Myocyte (in vitro differentiated cells): ENCODE measurements at regions not wholly inside any gene's neighbourhood (a gene's known extent, or its start where the extent isn't known, plus 50 kb on each side); places are given as distances from the start of the nearest gene placed in this dataset.
"Not testable (repeated sequence)": the region's sequence is repeated elsewhere in the genome, so short reads cannot be mapped to it uniquely, and the experiment has no call there.

ENCODE experiments used
- DNase-seq: peaks from one replicate; pipeline ENCODE4 v3.0.0-alpha.2; 2012; ENCODE audit warnings: low read depth

DNA sequence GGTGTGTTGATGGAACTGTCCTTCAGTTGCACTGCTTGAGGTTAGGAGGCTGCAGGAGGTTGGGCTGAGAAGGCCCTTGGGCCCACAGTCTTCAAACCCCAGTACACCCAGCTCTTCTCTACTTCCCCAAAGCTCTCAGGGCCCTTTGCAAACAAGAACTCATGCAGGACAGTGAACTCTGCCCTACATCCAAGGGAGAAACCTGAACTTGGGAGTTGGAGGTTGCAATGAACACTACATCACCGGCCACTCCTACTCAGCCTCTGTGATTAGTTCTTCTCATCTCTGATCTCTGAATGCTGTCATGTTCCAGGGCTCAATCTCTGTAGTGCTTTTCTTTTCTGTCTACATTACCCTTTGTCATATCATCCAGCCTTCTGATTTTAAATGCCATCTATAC, 148.5 kb upstream of the PDE7B start:
- no peak for DNase-seq

DNA sequence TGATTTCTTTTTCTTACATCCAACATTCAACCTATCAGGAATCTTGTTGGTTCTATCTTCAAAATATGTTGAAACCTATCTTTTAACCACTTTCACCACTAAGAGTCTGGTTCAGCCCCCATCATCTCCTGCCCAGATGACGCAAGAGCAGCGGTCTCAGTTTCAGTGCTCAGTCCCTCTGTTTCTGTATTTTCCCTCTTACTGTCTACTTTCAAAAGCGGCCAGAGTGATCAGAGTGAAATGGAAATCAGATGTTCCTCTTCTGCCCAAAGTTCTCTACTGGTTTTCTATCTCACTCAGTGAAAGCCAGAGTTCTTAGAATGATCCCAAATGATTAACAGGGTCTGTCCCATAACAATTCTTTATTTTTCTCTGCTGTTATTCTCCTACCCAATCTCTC, 147.9 kb upstream of the PDE7B start:
- DNase-seq: no peak

DNA sequence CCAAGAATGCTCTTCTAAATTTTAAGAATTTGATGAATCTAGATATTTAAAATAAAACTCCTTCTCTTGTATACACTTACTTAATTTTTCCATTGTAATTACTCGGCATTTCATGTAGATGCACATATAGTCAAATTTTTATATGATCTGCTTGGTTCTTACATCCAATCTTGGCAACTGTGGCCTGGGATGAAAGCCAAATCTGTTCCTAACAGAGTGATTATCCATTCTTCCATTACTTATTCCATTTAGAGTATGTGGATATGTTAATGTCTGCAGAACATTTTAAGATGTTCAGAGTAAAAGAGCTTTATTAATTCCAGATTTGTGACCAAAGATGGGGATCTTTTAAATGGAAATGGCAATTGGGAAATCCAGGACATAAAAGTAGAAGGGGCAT, 144.1 kb upstream of the PDE7B start:
- no peak for DNase-seq

GRCh38 chr6:135710042-135710441, 141.5 kb upstream of the PDE7B start:
- DNase-seq: no peak

- no peak for DNase-seq
Observed at GRCh38 chr6:135722190-135722589, 129.3 kb upstream of the PDE7B start.

GRCh38 chr6:135722679-135723078, 128.8 kb upstream of the PDE7B start:
- peak; percentile 36 for DNase-seq

DNA sequence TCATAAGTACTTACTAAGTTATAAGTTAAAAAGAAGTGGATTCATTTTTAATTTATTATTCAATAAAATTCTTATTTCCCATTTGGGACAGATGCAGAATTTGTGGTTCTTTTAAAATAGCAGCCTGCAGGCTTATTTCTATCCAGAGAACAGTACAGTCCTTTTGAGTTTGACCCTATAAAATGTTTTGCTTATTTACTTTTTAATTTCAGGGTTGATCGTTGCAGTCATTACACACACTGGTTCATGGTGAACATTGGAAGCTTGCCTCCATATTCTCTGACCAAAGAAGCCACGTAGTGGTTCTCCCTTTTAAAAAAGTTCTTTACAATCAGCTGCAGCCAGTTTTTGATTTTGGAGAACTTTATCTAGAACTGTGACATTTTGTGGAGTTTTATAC, 122.9 kb upstream of the PDE7B start:
- DNase-seq: no peak

GRCh38 chr6:135731116-135731515, 120.4 kb upstream of the PDE7B start:
- DNase-seq: no peak

- DNase-seq: not testable (repeated sequence)
Observed at GRCh38 chr6:135736351-135736750, 115.2 kb upstream of the PDE7B start.

GRCh38 chr6:135738636-135739035, 112.9 kb upstream of the PDE7B start:
- DNase-seq: no peak

DNA sequence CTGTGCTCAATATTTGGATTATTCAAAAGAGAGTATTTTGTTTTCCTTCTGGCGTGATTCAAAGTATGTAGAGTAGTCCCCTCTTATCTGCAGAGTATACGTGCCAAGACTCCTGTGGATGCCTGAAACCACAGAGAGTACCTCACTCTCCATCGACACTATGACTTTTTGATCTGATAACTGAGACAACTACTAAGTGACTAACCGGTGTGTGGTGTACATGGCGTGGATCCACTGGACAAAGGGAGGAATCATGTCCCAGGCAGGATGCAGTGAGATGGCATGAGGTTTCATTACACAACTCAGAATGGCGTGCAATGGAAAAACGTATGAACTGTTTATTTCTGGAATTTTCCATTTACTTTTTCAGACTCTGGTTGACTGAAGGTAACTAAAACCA, 112.2 kb upstream of the PDE7B start:
- DNase-seq: peak; percentile 5

- no peak for DNase-seq
Observed at GRCh38 chr6:135740580-135740979, 110.9 kb upstream of the PDE7B start.

GRCh38 chr6:135743476-135743875, 108.0 kb upstream of the PDE7B start:
- peak; percentile 7 for DNase-seq

GRCh38 chr6:135748189-135748588, 103.3 kb upstream of the PDE7B start:
- no peak for DNase-seq

- DNase-seq: peak; percentile 24
Observed at GRCh38 chr6:135750081-135750480, 101.4 kb upstream of the PDE7B start.

DNA sequence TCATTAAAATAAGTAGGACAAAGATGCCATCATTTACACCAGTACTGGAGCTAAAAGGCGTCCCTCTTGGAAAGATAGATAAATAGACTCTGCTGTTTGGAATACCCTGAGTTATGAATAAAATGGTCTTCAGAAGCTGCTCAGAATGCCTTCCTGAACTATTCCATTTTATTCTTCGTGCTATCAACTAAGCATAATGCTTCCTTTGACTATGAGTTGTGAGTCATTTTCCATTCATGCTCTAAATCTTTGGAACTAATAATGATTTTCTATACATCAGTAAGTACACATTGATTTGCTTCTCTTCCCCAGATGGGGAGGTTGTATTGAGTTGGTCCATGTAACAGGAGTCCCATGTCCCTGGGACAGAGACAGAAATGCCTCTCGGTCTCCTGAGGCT, 98.3 kb upstream of the PDE7B start:
- DNase-seq: no peak

GRCh38 chr6:135759831-135760230, 91.7 kb upstream of the PDE7B start:
- DNase-seq: peak; percentile 48

DNA sequence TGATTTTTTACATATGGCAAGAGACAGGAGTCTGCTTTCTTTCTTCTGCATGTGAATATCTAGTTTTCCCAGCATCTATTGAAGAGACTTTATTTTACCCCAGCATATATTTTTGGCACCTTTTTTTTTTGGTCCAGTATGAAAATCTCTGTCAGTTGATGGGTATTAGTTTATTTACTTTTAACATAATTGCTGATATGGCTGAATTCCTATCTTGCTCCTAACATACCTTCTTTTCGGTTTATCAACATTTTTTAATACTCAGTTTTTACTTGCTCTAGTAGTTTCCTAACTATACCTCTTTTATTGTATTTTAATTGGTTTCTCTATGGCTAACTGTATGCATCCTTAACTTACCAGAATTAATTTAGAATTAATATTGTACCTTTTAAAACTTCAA, 77.5 kb upstream of the PDE7B start:
- DNase-seq: no peak

DNA sequence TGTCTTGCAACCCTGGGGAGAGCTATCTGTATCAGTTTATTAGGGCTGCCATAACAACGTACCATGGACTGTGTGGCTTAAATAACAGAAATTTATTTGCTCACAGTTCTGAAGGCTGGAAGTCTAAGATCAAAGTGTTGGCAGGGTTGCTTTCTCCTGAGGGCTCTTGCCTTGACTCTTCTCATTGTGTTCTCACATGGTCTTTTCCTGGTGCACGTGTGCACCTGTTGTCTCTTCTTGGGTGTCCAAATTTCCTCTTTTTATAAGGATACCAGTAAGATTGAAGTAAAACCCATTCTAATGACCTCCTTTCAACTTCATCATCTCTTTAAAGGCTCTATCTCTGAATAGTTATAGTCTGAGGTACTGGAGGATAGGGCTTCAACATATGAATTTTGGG, 72.3 kb upstream of the PDE7B start:
- DNase-seq: no peak

- no peak for DNase-seq
Observed at GRCh38 chr6:135780326-135780725, 71.2 kb upstream of the PDE7B start.

GRCh38 chr6:135782546-135782945, 69.0 kb upstream of the PDE7B start:
- DNase-seq: no peak

GRCh38 chr6:135784507-135784906, 67.0 kb upstream of the PDE7B start:
- DNase-seq: no peak

DNA sequence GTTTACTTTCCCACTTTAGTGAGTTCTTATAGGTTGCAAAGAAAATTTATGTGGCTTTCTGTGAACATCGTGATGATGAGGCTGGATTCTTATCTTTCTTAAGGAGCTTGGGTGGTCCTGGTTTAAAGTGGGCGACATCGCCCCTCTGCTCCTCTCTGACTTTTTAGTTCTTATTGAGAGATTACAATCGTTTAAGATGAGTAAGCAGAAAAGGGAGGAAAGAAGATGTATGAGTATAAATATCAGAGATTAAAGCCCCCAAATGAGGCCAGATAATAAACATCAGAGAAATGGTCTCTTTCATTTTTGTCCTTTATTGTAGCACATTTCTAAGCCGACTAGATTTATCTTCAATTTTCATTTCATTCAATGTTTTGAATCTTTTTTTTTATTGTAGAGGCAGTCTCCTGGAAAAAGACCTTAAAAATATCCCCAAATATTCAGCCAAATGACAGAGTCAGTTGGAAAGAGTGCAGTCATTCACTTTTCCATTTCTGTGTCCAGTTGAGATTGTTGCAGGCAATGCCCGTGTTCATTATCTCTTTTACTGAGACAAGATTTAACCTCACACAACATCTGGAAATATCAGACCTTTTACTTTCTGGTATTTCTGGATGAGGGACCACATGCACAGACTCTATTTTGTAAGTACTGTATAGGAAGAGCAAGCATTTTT, 62.0 kb upstream of the PDE7B start:
- DNase-seq: no peak

DNA sequence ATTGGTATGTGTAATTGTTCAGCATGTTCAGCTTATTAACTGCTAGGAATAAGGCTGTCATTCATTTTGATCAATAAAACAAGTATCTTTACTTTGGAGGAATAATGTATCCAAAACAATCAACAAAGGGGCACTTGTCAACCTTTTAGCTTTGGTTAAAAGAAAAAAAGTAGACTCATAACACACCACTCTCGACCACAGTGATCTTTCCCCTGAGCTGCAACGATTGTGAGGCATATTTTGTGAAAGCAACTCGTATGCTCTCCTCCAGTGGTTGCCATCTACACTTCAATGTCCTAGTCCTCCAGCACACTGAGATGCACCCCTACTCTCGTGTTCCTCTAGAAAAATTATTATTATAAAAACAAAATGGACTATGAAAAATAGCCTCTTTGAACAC, 60.1 kb upstream of the PDE7B start:
- DNase-seq: no peak
